Left ventricle myocardium inferior (tissue), 1 donor: ENCODE measurements at regions not wholly inside any gene's neighbourhood (a gene's known extent, or its start where the extent isn't known, plus 50 kb on each side); places are given as distances from the start of the nearest gene placed in this dataset.

Experiments
- DNase-seq: peaks from one replicate; pipeline ENCODE4 v3.0.0-alpha.2; 2020
- H3K27ac ChIP-seq: fragments of 200-600 bp; replicated peaks from 2 replicates; pipeline ENCODE4 v1.8.0; 2021
- H3K27me3 ChIP-seq: fragments of 200-600 bp; 2 replicates; pipeline ENCODE4 v1.8.0; 2021; ENCODE audit warnings: low read depth
- H3K36me3 ChIP-seq: fragments of 200-600 bp; 2 replicates; pipeline ENCODE4 v1.8.0; 2021
- H3K4me1 ChIP-seq: fragments of 200-600 bp; 2 replicates; pipeline ENCODE4 v1.8.0; 2021
- H3K4me3 ChIP-seq: fragments of 200-600 bp; 2 replicates; pipeline ENCODE4 v1.8.0; 2021; ENCODE audit warnings: mild to moderate bottlenecking, moderate library complexity
- H3K9me3 ChIP-seq: fragments of 200-600 bp; replicated peaks from 2 replicates; pipeline ENCODE4 v1.8.0; 2021
- intact Hi-C: fragments of 100-400 bp; cut with micrococcal nuclease; formaldehyde crosslinking; loops from one replicate; pipeline ENCODE4 v1.11.0; 2022
- TF ChIP-seq, protein P1 (sequence below): fragments of 200-600 bp; IDR thresholded peaks from 2 replicates; pipeline ENCODE4 v1.8.0; 2021; ENCODE audit warnings: antibody characterized with exemption, mild to moderate bottlenecking, borderline replicate concordance
- donor health status: DM: no; HTN: yes; CAD: no; lungs with severe emphysema.

DNA sequence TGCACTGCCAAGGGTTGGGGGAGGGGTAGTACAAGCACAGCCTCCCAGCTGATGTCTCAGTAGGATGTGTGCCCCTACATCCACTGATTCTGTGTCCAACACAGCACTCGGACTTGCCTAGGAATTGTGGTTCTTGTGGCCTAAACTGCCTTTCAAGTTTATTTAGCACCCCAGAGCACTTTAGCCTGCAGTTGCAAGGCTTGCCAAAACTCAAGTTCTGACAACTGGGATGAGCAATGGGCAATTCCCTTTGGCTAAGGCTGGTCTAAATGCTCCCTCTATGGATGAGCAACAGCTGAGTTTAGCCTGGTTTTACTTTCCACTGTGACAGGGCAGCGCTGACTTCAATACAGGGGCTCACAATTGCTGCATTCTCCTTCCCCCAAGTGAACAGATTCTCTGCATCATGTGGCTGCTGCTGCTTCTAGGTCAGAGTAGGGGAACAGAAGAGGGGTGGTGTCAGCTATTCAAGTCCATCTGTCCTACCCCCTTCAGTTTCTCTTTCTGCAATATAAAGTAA lies 471.5 kb downstream of the PIK3C3 start:
- DNase-seq: no peak

GRCh38 chr18:42429196-42429595 lies 474.2 kb downstream of the PIK3C3 start:
- no peaks in the 10 kb centered on the region for H3K9me3 ChIP-seq
- H3K27me3 ChIP-seq: no peaks in the 10 kb centered on the region
- no peak overlapping the region for H3K4me3 ChIP-seq
- no peaks in the 10 kb centered on the region for H3K4me1 ChIP-seq
- H3K27ac ChIP-seq: no peak overlapping the region
- no peak for DNase-seq
- intact Hi-C loops: no loop called here
- TF ChIP-seq, protein P1, sequence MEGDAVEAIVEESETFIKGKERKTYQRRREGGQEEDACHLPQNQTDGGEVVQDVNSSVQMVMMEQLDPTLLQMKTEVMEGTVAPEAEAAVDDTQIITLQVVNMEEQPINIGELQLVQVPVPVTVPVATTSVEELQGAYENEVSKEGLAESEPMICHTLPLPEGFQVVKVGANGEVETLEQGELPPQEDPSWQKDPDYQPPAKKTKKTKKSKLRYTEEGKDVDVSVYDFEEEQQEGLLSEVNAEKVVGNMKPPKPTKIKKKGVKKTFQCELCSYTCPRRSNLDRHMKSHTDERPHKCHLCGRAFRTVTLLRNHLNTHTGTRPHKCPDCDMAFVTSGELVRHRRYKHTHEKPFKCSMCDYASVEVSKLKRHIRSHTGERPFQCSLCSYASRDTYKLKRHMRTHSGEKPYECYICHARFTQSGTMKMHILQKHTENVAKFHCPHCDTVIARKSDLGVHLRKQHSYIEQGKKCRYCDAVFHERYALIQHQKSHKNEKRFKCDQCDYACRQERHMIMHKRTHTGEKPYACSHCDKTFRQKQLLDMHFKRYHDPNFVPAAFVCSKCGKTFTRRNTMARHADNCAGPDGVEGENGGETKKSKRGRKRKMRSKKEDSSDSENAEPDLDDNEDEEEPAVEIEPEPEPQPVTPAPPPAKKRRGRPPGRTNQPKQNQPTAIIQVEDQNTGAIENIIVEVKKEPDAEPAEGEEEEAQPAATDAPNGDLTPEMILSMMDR: no peak
- H3K36me3 ChIP-seq: no peaks in the 10 kb centered on the region

More for the DNA sequence above, 471.5 kb downstream of the PIK3C3 start:
- no peak overlapping the region for H3K4me3 ChIP-seq
- H3K27me3 ChIP-seq: no peaks in the 10 kb centered on the region
- H3K36me3 ChIP-seq: no peaks in the 10 kb centered on the region
- H3K4me1 ChIP-seq: no peaks in the 10 kb centered on the region
- intact Hi-C loops: no loop called here
- no peak overlapping the region for H3K27ac ChIP-seq
- TF ChIP-seq, protein P1: no peak
- no peaks in the 10 kb centered on the region for H3K9me3 ChIP-seq

GRCh38 chr18:42436222-42436765 lies 481.3 kb downstream of the PIK3C3 start:
- Histone ChIP-seq H3K4me1 (no peaks in the 10 kb centered on the region), H3K9me3 (no peaks in the 10 kb centered on the region), H3K27ac (no peak overlapping the region), H3K36me3 (no peaks in the 10 kb centered on the region), H3K4me3 (no peak overlapping the region), H3K27me3 (no peaks in the 10 kb centered on the region)
- DNase-seq: no peak
- TF ChIP-seq, protein P1: no peak
- intact Hi-C loops: no loop called here

GRCh38 chr18:42437001-42437400 lies 482.0 kb downstream of the PIK3C3 start:
- H3K4me3 ChIP-seq: no peak overlapping the region
- H3K27ac ChIP-seq: no peak overlapping the region
- no peaks in the 10 kb centered on the region for H3K9me3 ChIP-seq
- H3K4me1 ChIP-seq: no peaks in the 10 kb centered on the region
- TF ChIP-seq, protein P1: no peak
- H3K36me3 ChIP-seq: no peaks in the 10 kb centered on the region
- intact Hi-C loops: no loop called here
- no peaks in the 10 kb centered on the region for H3K27me3 ChIP-seq
- no peak for DNase-seq

DNA sequence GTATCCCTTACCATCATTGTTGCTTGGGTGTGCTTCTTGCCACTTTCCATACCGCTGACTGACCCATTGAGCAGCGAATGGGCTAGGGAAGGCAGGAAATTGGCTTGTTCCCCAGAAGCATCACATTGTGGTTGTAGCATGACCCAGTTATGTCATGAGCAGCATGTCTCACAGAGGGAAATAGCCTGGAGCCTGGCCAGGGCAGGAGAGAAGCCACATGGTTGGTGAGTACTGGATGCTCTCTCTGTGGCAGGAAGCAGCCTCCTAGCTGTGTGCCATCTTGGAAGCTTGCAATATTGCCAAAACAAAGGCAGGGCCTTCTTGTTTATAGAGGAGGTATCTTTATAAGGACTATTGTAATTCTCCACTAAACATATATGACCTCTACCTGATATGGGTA lies 482.6 kb downstream of the PIK3C3 start:
- H3K4me3 ChIP-seq: no peak overlapping the region
- H3K36me3 ChIP-seq: no peaks in the 10 kb centered on the region
- no peaks in the 10 kb centered on the region for H3K27me3 ChIP-seq
- no peaks in the 10 kb centered on the region for H3K4me1 ChIP-seq
- H3K27ac ChIP-seq: no peak overlapping the region
- intact Hi-C loops: no loop called here
- H3K9me3 ChIP-seq: no peaks in the 10 kb centered on the region
- TF ChIP-seq, protein P1: no peak
- DNase-seq: peak; percentile 18
